OCI-LY7 (cell line): ENCODE measurements at regions not wholly inside any gene's neighbourhood (a gene's known extent, or its start where the extent isn't known, plus 50 kb on each side); places are given as distances from the start of the nearest gene placed in this dataset.

Experiments used
- BruUV-seq: library from RNA; stranded (reverse); fragments of 400-500 nt; replicated peaks from 2 replicates; lab custom pipeline; 2021; lab: Mats Ljungman, UMichigan
- CTCF ChIA-PET: fragments of 300-600 bp; sonication (Branson Sonifier 250); formaldehyde crosslinking; loops from one replicate; lab custom pipeline; 2022; ENCODE audit warnings: antibody characterized with exemption; ENCODE audit not compliant: unreplicated experiment; lab: Charles Lee
- POLR2A ChIA-PET: fragments of 300-600 bp; sonication (Branson Sonifier 250); formaldehyde crosslinking; loops from one replicate; lab custom pipeline; 2022; ENCODE audit warnings: antibody characterized with exemption; lab: Charles Lee
- DNase-seq: peaks from one replicate; pipeline ENCODE4 v3.0.0-alpha.2; 2015; ENCODE audit warnings: low spot score
- H2AFZ ChIP-seq: fragments of 200-600 bp; sonication (generic), shearing (Covaris generic); 2 replicates; pipeline ENCODE4 v1.6.1; 2014; ENCODE audit warnings: mild to moderate bottlenecking, antibody characterized with exemption, low read length, moderate library complexity
- H3K27ac ChIP-seq: fragments of 200-600 bp; sonication (generic); 2 replicates; pipeline ENCODE4 v1.5.1; 2014; ENCODE audit warnings: mixed run types, low read depth, mild to moderate bottlenecking, moderate library complexity, low read length, inconsistent platforms; ENCODE audit not compliant: poor library complexity, severe bottlenecking
- H3K36me3 ChIP-seq: fragments of 200-600 bp; sonication (generic); 2 replicates; pipeline ENCODE4 v1.6.1; 2014; ENCODE audit warnings: mild to moderate bottlenecking, antibody characterized with exemption, low read length, moderate library complexity, mixed read lengths; ENCODE audit not compliant: insufficient read depth
- H3K4me1 ChIP-seq: fragments of 200-600 bp; sonication (generic); 2 replicates; pipeline ENCODE4 v1.5.1; 2014; ENCODE audit warnings: mild to moderate bottlenecking, low read length; ENCODE audit not compliant: insufficient read depth, poor library complexity, severe bottlenecking
- H3K4me2 ChIP-seq: fragments of 200-600 bp; sonication (generic); 2 replicates; pipeline ENCODE4 v1.6.1; 2014; ENCODE audit warnings: mild to moderate bottlenecking, low read length
- H3K4me3 ChIP-seq: fragments of 200-600 bp; sonication (generic); 2 replicates; pipeline ENCODE4 v1.5.1; 2014; ENCODE audit warnings: mild to moderate bottlenecking, low read depth, low read length; ENCODE audit not compliant: poor library complexity, severe bottlenecking
- H3K79me2 ChIP-seq: fragments of 200-600 bp; sonication (generic); 2 replicates; pipeline ENCODE4 v1.6.1; 2016; ENCODE audit warnings: low read depth, mild to moderate bottlenecking, low read length, moderate library complexity, mixed read lengths; ENCODE audit not compliant: insufficient read depth
- H3K9me2 ChIP-seq: fragments of 200-600 bp; sonication (generic); 2 replicates; pipeline ENCODE4 v1.6.1; 2016; ENCODE audit warnings: mild to moderate bottlenecking, low read length, mixed read lengths; ENCODE audit not compliant: insufficient read depth
- H3K9me3 ChIP-seq: fragments of 200-600 bp; sonication (generic); 2 replicates; pipeline ENCODE4 v1.6.1; 2014; ENCODE audit warnings: mild to moderate bottlenecking, mixed run types, low read length, mixed read lengths
- H4K20me1 ChIP-seq: fragments of 200-600 bp; sonication (generic); 2 replicates; pipeline ENCODE4 v1.6.1; 2014; ENCODE audit warnings: mild to moderate bottlenecking, antibody characterized with exemption, low read length, moderate library complexity, mixed read lengths; ENCODE audit not compliant: insufficient read depth
- EZH2phosphoT487 ChIP-seq: fragments of 200-600 bp; sonication (generic); IDR thresholded peaks from 2 replicates; pipeline ENCODE4 v1.6.1; 2018; ENCODE audit warnings: low read depth, borderline replicate concordance, mild to moderate bottlenecking, mixed run types, antibody characterized with exemption, low read length, moderate library complexity, mixed read lengths
- intact Hi-C: fragments of 100-400 bp; cut with micrococcal nuclease; formaldehyde crosslinking; loops from one replicate; pipeline ENCODE4 v1.10.0; 2022; ENCODE audit not compliant: unreplicated experiment
- TF ChIP-seq, protein P1 (sequence below): fragments of 200-600 bp; sonication (generic); conservative IDR thresholded peaks from 2 replicates; pipeline ENCODE4 v1.5.1; 2014; ENCODE audit warnings: mild to moderate bottlenecking, antibody characterized with exemption, low read length, moderate library complexity, mixed read lengths

DNA sequence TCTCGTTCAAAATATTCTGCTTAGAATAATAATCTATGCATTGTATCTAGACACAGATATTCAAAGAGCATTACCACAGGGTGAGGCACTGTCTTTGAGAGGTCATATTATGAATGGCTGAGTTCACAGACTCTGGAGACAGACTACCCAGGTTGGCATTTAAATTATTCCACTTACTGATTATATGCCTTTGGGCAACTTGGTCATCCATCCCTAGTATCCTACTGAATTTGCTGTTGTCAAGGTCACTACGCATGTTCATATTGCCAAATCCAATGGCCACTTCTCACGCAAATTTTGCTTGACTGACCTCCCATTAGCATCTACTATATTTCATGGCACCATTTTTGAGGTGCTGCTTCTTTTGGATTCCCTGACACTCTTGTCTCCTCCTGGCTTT lies 498.6 kb upstream of the TLE4 start:
- TF ChIP-seq, protein P1, sequence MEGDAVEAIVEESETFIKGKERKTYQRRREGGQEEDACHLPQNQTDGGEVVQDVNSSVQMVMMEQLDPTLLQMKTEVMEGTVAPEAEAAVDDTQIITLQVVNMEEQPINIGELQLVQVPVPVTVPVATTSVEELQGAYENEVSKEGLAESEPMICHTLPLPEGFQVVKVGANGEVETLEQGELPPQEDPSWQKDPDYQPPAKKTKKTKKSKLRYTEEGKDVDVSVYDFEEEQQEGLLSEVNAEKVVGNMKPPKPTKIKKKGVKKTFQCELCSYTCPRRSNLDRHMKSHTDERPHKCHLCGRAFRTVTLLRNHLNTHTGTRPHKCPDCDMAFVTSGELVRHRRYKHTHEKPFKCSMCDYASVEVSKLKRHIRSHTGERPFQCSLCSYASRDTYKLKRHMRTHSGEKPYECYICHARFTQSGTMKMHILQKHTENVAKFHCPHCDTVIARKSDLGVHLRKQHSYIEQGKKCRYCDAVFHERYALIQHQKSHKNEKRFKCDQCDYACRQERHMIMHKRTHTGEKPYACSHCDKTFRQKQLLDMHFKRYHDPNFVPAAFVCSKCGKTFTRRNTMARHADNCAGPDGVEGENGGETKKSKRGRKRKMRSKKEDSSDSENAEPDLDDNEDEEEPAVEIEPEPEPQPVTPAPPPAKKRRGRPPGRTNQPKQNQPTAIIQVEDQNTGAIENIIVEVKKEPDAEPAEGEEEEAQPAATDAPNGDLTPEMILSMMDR, result no peak
- TF ChIP-seq EZH2phosphoT487, result no peak
- Histone ChIP-seq H3K9me3 (no peaks in the 10 kb centered on the region), H3K4me3 (no peak overlapping the region), H3K79me2 (no peaks in the 10 kb centered on the region), H4K20me1 (no peaks in the 10 kb centered on the region), H3K9me2 (no peaks in the 10 kb centered on the region), H3K36me3 (no peaks in the 10 kb centered on the region), H2AFZ (no peak overlapping the region), H3K27ac (no peak overlapping the region), H3K4me2 (no peak overlapping the region), H3K4me1 (no peaks in the 10 kb centered on the region)
- CTCF ChIA-PET, result no interaction called here
- BruUV-seq, result no TSS peak
- intact Hi-C loops, result no loop called here
- POLR2A ChIA-PET, result no interaction called here
- no peak for DNase-seq

DNA sequence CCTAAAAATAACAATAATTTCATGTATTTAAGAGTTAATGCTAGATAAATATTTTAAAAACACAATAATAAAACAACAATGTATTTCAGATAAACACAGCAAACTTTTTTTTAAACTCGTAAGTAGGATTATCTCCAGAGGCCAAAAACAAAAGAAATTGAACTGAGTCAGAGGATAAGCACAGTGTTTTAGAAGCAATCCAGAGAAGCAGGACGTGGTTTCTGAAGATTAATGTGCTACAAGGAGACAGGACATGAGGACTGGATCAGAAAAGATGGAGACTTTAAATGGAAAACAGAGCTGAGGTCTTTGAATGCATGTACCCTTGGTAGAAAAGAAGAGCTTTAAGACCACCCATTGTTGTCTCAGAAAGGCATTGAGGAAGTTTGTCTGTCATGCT lies 491.2 kb upstream of the TLE4 start:
- Histone ChIP-seq H3K36me3 (no peaks in the 10 kb centered on the region), H3K9me2 (no peaks in the 10 kb centered on the region)

DNA sequence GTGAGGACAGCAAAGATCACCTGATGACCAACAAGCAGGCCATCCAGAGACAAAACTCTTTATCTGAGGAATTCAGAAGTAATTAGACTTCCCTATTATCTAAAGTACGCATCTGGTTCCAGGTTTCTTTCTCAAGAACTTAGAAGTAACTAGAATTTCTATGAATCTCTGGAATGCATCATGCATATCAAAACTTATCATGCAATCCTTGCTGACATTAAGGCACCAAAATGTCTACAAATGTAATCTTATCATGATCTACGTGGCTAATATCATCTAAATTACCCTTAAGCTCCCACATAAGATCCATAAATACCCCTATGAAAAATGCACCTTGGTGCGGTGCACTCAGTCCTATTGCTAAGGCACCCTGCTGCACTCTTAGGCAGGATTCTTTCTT lies 488.1 kb upstream of the TLE4 start:
- intact Hi-C loops, result no loop called here
- no peak overlapping the region for H3K4me3 ChIP-seq
- no peaks in the 10 kb centered on the region for H3K9me2 ChIP-seq
- no peaks in the 10 kb centered on the region for H3K36me3 ChIP-seq
- TF ChIP-seq EZH2phosphoT487, result no peak
- TF ChIP-seq, protein P1, result no peak
- H2AFZ ChIP-seq, result no peak overlapping the region
- H4K20me1 ChIP-seq, result no peaks in the 10 kb centered on the region
- no peak overlapping the region for H3K4me2 ChIP-seq
- no peaks in the 10 kb centered on the region for H3K79me2 ChIP-seq
- no peak for DNase-seq
- no TSS peak for BruUV-seq
- H3K4me1 ChIP-seq, result no peaks in the 10 kb centered on the region
- no peaks in the 10 kb centered on the region for H3K9me3 ChIP-seq
- CTCF ChIA-PET, result no interaction called here
- POLR2A ChIA-PET, result no interaction called here
- no peak overlapping the region for H3K27ac ChIP-seq

More for the DNA sequence above, 491.2 kb upstream of the TLE4 start:
- POLR2A ChIA-PET, result no interaction called here
- Histone ChIP-seq H3K4me1 (no peaks in the 10 kb centered on the region), H3K4me3 (no peak overlapping the region), H3K9me3 (no peaks in the 10 kb centered on the region), H2AFZ (no peak overlapping the region), H3K27ac (no peak overlapping the region), H3K4me2 (no peak overlapping the region), H4K20me1 (no peaks in the 10 kb centered on the region), H3K79me2 (no peaks in the 10 kb centered on the region)
- CTCF ChIA-PET, result no interaction called here
- intact Hi-C loops, result no loop called here
- BruUV-seq, result no TSS peak
- no peak for TF ChIP-seq EZH2phosphoT487
- TF ChIP-seq, protein P1, result no peak
- DNase-seq, result no peak
